Activated T-cell treated with anti-CD3 and anti-CD28 coated beads, Interleukin-2, amount 50 U/mL, for 24 hours (primary cell): ENCODE measurements at regions not wholly inside any gene's neighbourhood (a gene's known extent, or its start where the extent isn't known, plus 50 kb on each side); places are given as distances from the start of the nearest gene placed in this dataset.

Experiments used
- DNase-seq: peaks from one replicate; pipeline ENCODE4 v3.0.0-alpha.2; 2020
- H3K27ac Mint-ChIP-seq: 2 replicates; pipeline ENCODE4 v1.8.0; 2020; ENCODE audit warnings: mild to moderate bottlenecking, mixed read lengths
- H3K27me3 Mint-ChIP-seq: 2 replicates; pipeline ENCODE4 v1.8.0; 2020; ENCODE audit warnings: mixed read lengths
- H3K36me3 Mint-ChIP-seq: 2 replicates; pipeline ENCODE4 v1.8.0; 2020; ENCODE audit warnings: low read depth, mixed read lengths
- H3K4me1 Mint-ChIP-seq: 2 replicates; pipeline ENCODE4 v1.8.0; 2020; ENCODE audit warnings: low read depth, mixed read lengths
- H3K4me3 Mint-ChIP-seq: 2 replicates; pipeline ENCODE4 v1.8.0; 2020; ENCODE audit warnings: mild to moderate bottlenecking, moderate library complexity, mixed read lengths
- H3K9me3 Mint-ChIP-seq: 2 replicates; pipeline ENCODE4 v1.8.0; 2020; ENCODE audit warnings: mixed read lengths

DNA sequence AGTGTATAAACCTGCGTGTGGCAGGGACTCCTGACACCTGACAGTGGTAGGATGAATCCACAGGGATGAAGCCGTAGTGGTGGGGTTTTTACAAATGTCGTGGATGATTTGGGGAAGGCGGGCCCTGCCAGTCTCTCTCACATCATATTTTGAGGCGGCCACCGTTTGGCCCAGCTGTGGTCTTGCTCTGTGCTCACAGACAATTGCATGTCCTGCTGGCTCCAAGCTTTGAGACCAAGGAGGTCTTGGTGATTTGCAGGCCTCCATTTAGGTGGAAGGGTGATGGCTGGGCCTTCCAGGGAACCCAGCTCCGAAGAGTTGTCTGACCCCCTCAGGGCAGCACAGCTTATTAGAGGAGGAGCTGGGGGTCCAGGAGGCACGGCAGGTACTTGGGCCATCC, 151.1 kb upstream of the SHH start:
- peaks cover 3% of the 10 kb centered on the region for H3K9me3 Mint-ChIP-seq
- H3K27me3 Mint-ChIP-seq, result peaks cover 23% of the 10 kb centered on the region
- no peak for DNase-seq
- no peak overlapping the region for H3K27ac Mint-ChIP-seq
- H3K4me1 Mint-ChIP-seq, result peaks cover 33% of the 10 kb centered on the region
- H3K36me3 Mint-ChIP-seq, result no peaks in the 10 kb centered on the region
- no peak overlapping the region for H3K4me3 Mint-ChIP-seq

DNA sequence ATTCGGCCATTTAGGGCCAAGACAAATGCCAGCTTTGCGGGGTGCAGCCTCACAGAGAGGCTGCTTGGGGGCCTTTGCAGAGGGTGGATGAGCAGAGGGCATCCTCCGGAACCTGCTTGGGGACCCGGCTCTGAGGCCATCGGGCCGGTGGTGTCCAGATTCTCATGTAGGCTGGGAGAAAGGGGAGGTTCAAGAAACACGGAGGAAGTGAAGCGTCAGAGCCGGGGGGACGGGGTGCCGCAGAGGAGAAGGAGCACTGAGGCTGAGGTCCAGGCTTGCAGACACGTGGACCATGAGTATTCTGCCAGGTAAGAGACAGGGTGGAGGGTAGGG, 150.7 kb upstream of the SHH start:
- Mint-ChIP-seq H3K27me3 (peaks cover 23% of the 10 kb centered on the region), H3K36me3 (no peaks in the 10 kb centered on the region), H3K9me3 (peaks cover 3% of the 10 kb centered on the region), H3K27ac (no peak overlapping the region), H3K4me1 (peaks cover 33% of the 10 kb centered on the region), H3K4me3 (no peak overlapping the region)
- no peak for DNase-seq

DNA sequence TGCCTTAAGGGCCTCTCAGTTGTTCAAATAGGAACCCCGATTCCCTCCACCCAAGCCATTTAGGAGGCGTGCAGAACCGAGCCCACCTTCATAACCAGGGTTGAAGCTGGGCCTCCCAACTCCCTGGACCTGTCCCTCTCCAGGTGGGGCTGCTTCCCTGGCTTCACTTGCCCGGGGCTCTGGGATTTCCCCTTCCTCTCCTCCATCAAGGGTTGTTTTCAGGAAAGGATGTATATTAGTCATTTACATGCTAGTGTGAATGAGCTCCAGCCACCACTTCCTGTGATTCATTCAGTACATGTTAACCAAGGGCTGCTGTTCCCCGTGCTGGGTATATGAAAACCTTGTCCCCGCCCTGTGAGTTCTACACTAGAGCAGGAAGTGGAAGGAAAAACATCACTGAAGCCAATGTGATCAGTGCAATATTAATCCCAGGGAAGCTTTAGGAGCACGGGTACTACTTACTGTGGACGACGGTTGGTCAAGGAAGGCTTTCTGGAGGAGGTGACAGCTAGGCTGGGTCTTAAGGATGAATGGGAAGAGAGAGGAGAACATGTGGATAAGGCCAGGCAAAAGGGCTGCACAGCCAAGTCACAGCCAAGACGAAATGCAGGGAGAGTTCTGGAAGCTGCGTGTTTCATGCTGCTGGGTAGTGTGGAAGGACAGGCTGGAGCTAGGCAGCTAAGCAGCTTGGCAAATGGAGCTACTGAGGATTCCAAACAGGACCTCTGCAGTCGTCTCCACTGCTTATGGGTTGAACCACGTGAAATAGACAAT, 150.1 kb upstream of the SHH start:
- Mint-ChIP-seq H3K27ac (peak overlapping the region; percentile 74), H3K27me3 (peaks cover 23% of the 10 kb centered on the region), H3K9me3 (peaks cover 3% of the 10 kb centered on the region), H3K36me3 (no peaks in the 10 kb centered on the region), H3K4me1 (peaks cover 33% of the 10 kb centered on the region), H3K4me3 (no peak overlapping the region)
- DNase-seq, result no peak

DNA sequence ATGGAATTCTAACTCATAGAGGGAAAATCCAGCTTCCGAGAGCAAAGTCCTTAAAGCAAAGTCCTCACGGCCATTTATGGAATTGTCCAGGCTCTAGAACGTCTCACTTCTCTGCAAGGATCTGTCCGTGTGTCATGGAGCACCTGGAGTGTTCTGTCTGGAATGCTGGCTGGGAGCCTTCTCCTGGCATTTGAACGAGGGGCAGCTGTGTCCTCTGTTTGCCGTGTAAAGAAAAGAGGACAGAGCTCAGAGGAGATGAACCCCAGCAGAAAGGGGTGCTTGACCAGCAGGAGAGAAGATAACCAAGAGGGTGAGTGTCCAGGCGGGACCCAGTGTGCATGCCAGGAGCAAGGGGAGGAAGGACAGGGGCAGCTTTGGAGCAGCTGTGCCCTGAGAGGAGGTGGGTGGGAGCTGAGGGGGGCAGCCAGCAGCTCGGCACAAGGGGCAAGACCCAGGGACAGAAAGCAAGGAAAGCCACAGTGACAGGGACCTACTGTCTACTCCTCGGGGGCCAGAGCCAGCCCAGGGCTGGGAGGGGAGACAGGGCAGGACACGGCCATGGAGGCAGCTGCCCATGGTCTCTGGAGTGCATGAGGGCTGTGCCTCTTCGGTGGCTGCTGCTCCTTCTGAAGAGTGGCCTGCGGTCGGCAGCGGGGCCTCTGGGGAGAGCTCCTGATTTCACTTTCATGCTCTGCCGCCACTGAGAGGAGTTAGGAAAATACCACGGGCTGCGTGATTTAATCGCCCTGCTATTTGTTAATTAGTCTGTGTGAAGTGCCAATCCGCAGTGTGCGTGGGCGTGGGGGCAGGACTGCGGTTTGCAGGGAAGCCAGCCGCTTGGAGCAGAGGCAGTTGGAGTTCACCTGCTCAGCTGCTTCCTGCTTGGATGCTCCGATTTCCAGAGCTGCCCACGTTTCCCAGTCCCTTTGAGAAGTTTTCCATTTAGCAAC, 149.3 kb upstream of the SHH start:
- H3K9me3 Mint-ChIP-seq, result peaks cover 3% of the 10 kb centered on the region
- H3K27me3 Mint-ChIP-seq, result peaks cover 23% of the 10 kb centered on the region
- H3K36me3 Mint-ChIP-seq, result no peaks in the 10 kb centered on the region
- H3K27ac Mint-ChIP-seq, result peak overlapping the region; percentile 51
- H3K4me3 Mint-ChIP-seq, result no peak overlapping the region
- peaks cover 33% of the 10 kb centered on the region for H3K4me1 Mint-ChIP-seq
- peak; percentile 43 for DNase-seq

DNA sequence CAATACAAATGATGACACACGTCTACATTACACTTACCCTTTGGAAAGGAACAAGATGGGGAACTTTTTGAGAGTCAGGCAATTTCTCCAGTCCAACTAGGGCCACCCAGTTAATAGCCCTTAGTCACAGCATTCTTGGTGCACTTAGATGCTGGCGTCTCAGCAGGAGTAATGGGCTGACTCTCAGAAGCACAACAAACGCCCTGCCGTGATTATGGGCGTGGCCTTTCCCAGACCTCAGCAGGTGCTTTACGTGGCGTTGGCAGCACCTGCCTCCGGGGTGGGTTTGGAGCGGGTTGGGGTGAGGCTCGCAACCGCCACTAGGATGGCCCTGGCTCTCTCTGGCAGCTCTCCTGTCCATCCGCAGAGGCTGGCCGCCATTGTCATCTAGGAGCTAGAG, 147.6 kb upstream of the SHH start:
- peaks cover 30% of the 10 kb centered on the region for H3K4me1 Mint-ChIP-seq
- no peak overlapping the region for H3K4me3 Mint-ChIP-seq
- H3K27me3 Mint-ChIP-seq, result peaks cover 16% of the 10 kb centered on the region
- no peak for DNase-seq
- peaks cover 3% of the 10 kb centered on the region for H3K9me3 Mint-ChIP-seq
- no peaks in the 10 kb centered on the region for H3K36me3 Mint-ChIP-seq
- H3K27ac Mint-ChIP-seq, result no peak overlapping the region

DNA sequence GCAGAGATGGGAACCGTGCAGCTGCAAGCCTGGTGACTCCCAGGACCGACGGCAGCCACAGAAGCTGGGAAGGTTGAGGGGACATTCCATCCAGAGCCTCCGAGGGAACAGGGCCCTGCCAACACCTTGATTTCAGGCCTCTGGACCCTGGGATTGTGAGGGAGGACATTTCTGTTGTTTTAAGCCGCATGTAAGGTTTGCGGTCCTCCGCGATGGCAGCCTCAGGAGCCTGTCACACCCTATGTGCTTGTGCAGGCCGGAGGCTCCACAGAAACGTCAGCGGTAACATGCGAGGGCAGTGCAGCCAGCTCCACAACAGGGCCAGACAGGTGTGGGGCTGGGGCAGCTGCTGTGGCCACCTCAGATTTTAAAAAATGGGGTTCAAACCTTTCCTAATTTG, 144.7 kb upstream of the SHH start:
- no peak for DNase-seq
- Mint-ChIP-seq H3K36me3 (no peaks in the 10 kb centered on the region), H3K4me3 (no peak overlapping the region), H3K27me3 (peaks cover 18% of the 10 kb centered on the region), H3K4me1 (peaks cover 11% of the 10 kb centered on the region), H3K9me3 (no peaks in the 10 kb centered on the region), H3K27ac (no peak overlapping the region)

DNA sequence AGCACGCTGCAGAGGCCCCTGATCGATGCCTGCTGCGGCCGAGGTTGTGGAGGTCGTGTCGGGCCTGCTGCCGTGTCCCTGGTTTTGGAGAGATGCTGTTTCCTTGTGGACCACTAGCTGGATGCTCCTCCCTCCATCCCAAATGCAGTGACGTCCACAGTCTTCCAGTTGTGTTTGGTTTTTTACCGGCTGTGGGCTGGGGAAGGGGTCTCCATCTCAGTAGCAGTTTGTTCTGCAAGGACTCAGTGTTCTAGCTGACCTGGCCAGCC, 143.0 kb upstream of the SHH start:
- Mint-ChIP-seq H3K27me3 (peaks cover 12% of the 10 kb centered on the region), H3K4me1 (no peaks in the 10 kb centered on the region), H3K27ac (no peak overlapping the region), H3K4me3 (no peak overlapping the region), H3K9me3 (no peaks in the 10 kb centered on the region), H3K36me3 (no peaks in the 10 kb centered on the region)
- no peak for DNase-seq

DNA sequence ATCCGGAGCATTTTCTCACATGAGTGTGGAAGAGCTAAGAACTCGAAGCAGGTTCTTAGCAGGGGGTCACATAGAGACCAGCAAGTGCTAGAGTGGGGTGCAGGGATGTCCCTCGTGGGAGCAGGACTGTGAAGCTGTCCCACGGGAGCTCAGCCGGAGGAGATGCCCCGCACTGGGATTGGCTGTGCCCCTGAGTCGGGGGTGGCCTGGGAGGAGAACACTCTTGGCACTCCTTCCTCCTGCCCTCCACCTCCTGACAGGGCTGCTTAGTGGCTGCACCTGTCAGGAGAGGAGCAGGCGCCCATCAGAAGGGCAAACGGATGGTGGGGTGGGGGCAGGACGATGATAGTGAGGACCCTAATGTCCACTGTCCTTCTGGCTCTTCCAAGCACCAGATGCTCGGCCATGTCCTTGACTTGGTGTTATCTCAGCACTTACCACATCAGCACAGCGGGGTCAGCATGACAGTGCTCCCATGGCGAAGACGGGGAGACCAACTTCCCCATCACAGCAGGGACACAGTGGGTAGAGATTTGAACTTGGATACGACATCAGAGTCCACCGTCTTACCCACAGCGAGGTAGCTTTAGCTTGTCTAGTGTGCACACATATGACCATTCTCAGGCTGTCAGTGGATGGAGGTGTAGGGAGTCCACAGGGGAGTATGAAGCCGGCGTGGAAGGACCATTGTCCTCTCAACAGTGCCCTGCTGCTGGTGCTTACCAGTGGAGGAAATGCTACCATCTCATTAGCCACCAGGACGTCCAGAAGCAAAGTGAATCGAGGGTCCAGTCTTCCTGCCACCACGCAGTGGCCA, 142.5 kb upstream of the SHH start:
- DNase-seq, result no peak
- H3K4me1 Mint-ChIP-seq, result no peaks in the 10 kb centered on the region
- no peak overlapping the region for H3K27ac Mint-ChIP-seq
- H3K4me3 Mint-ChIP-seq, result no peak overlapping the region
- H3K36me3 Mint-ChIP-seq, result no peaks in the 10 kb centered on the region
- H3K27me3 Mint-ChIP-seq, result peaks cover 8% of the 10 kb centered on the region
- H3K9me3 Mint-ChIP-seq, result no peaks in the 10 kb centered on the region

DNA sequence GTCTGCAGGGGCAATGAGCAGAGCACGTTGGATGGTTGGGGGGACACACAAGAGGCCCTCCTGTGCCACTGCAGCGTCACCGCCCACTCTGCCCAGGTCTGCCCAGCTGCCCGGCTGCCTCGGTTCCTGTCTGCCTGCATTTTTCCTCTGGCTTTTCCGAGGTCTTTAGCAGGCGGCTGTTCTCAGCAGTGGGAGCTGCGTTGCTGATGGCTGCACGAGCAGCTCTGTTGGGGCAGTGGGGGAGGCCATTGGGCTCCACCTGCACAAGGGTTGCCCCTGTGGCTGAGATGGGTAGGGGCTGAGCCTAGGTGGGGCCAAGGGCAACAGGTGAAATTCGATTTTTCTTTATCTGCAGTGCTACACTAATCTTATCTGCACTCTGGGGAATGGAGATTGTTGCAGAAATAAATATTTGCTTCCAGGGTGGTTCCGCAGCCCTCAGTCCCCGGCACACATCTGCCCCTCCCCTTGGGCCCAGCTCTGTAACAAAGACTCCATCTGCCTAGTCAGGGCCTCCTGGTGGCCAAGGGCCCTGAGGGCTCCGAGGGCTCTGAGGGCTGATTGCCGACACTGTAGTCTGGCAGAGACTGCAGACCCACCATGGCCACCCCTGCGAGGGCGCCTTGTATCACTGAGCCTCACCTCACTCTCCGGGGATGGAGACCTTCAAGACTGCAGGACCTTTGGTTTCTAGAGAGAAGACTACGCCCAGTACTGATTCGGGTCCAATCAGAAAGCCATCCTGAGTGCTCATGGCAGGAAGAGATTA, 141.7 kb upstream of the SHH start:
- Mint-ChIP-seq H3K4me3 (no peak overlapping the region), H3K9me3 (no peaks in the 10 kb centered on the region), H3K4me1 (no peaks in the 10 kb centered on the region), H3K27me3 (peaks cover 8% of the 10 kb centered on the region), H3K27ac (no peak overlapping the region), H3K36me3 (no peaks in the 10 kb centered on the region)
- DNase-seq, result no peak

DNA sequence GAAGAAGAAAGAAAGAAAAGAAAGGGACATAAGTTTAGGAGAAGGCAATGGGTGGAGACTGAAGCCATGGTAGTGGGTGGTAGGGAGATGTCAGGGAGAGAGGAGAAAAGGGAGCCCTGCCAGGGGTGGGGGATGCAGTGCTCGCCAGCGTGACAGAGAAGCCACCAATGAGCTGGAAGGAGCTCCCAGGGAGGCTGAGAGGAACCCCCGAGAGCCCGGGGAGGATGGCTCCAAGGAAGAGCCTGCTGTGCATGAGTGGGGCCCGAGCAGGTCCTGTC, 141.2 kb upstream of the SHH start:
- Mint-ChIP-seq H3K36me3 (no peaks in the 10 kb centered on the region), H3K27ac (no peak overlapping the region), H3K27me3 (peaks cover 8% of the 10 kb centered on the region), H3K9me3 (no peaks in the 10 kb centered on the region), H3K4me1 (no peaks in the 10 kb centered on the region), H3K4me3 (no peak overlapping the region)
- DNase-seq, result no peak

DNA sequence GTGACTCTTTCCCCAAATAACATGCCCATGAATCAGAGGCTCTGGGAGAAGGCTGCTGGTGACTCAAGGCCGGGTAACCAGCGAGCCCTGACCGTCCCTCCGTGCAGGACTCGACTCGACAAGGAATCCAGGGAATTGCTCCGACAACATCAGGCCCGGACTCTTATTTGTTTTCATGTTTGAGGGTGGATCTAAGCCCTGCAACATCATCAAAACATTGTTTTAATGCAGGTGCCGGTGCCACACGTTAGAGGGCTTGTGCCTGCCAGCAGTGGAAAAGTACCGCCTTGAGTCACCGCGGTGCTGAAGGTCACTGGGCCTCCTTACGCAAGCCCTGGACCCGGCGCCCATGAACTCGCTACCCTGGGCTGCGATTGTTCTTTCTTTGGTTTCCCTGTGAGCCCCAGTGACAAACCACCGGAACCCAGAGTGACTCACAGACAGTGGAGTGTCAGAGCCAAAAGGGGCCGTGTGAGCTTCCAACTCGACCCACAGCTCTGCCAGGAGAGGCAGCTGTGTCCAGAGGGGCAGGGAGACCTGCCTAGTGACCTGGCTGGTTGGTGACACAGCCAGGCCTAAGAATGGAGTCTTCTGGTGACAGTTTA, 139.4 kb upstream of the SHH start:
- H3K36me3 Mint-ChIP-seq, result no peaks in the 10 kb centered on the region
- no peak overlapping the region for H3K4me3 Mint-ChIP-seq
- H3K9me3 Mint-ChIP-seq, result no peaks in the 10 kb centered on the region
- peaks cover 4% of the 10 kb centered on the region for H3K4me1 Mint-ChIP-seq
- DNase-seq, result no peak
- H3K27me3 Mint-ChIP-seq, result peaks cover 15% of the 10 kb centered on the region
- H3K27ac Mint-ChIP-seq, result no peak overlapping the region

DNA sequence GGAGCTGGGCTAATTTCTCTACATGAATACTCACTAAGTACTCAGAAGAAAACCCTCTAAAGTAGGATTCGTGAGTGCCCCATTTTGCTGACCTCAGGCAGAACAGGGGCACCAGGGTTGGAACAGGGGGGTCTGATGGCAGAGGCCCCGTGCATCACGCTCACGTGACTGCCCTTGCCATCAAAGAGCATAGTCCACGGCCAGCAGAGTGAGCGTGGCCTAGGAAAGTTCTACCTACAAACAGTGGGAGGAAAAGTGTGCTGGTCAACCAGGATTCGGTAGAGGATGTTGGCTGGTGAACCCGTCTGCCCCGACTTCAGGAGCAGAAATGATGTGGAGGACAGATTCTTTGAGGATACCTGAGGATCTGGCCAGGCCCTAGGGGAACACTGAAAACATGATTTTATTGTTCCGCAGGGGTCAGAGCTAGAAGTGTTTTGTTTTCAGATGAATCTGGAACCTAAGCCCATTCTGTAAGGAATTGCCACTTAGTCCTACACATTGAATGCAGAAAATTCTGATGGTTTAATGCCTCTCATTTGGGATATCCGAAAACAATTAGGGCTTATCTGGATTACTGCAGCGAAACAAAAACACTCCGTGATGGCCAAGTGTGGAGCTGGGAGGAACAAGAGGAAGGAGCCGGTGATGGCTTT, 138.8 kb upstream of the SHH start:
- Mint-ChIP-seq H3K4me3 (no peak overlapping the region), H3K27ac (no peak overlapping the region), H3K9me3 (no peaks in the 10 kb centered on the region), H3K4me1 (peaks cover 4% of the 10 kb centered on the region), H3K27me3 (peaks cover 15% of the 10 kb centered on the region), H3K36me3 (no peaks in the 10 kb centered on the region)
- DNase-seq, result no peak

DNA sequence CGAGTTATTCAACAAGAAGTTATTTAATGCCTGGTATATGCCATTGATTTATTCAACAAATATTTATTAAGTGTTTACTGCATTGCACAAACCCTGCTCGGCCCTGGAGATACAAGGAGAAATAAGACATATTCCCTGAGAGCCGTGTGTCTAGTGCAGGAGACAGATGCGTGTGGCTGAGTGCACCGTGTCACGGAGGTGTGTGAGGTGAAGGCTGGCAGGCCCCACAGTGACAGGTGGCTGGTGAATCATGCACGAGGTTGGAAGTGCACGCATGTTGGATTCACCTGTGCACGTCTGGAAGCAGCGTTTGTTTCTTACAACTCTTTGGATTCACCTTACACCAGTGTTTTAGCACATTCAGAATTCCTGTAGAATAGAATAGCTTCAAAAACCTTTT, 136.6 kb upstream of the SHH start:
- Mint-ChIP-seq H3K4me3 (no peak overlapping the region), H3K4me1 (peaks cover 8% of the 10 kb centered on the region), H3K27ac (no peak overlapping the region), H3K36me3 (no peaks in the 10 kb centered on the region), H3K27me3 (peaks cover 15% of the 10 kb centered on the region), H3K9me3 (no peaks in the 10 kb centered on the region)
- DNase-seq, result no peak

DNA sequence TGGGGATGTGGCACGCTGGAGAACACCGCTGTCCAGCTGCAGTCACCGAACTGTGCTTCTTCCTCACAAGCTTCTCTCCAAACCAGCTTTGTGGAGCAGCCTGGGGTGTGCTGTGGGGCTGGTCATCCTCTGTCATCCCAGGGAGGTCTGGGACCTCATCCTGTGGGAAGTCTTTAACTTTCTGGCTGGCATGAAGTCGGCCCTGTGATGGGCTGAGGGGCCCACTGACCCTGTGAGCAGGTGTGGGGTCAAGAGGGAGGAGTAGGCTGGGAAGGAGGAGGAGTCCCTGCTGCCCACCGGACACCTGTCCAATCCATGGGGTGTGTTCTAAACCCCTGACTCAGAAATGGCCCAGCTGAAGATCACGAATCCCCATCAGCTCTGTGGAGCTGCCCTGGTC, 136.2 kb upstream of the SHH start:
- Mint-ChIP-seq H3K9me3 (no peaks in the 10 kb centered on the region), H3K4me3 (no peak overlapping the region), H3K27ac (no peak overlapping the region), H3K4me1 (peaks cover 13% of the 10 kb centered on the region), H3K36me3 (no peaks in the 10 kb centered on the region), H3K27me3 (peaks cover 15% of the 10 kb centered on the region)
- DNase-seq, result no peak
